ENCODE measurements at regions not wholly inside any gene's neighbourhood (a gene's known extent, or its start where the extent isn't known, plus 50 kb on each side); places are given as distances from the start of the nearest gene placed in this dataset.

- Histone ChIP-seq H3K4me1 (no peaks in the 10 kb centered on the region), H3K4me3 (no peak overlapping the region), H3K27ac (no peak overlapping the region), H3K36me3 (replicated peaks in 1 of 2; ENCODE audit: insufficient read depth in 1 of 2, low read depth in 2 of 2) (no peaks in the 10 kb centered on the region), H3K9me3 (no peaks in the 10 kb centered on the region), H3K27me3 (no peaks in the 10 kb centered on the region)
- DNase-seq, result no peak
- 39 to 51% methylated on average over 3 of the region's 3 CpGs for WGBS, 2 donors
- no peak for ATAC-seq
- intact Hi-C loops (cut with DNase I), result no loop called here
- TF ChIP-seq POLR2A (IDR thresholded peaks at IDR 0.05), result no peak
- TF ChIP-seq, protein P1, sequence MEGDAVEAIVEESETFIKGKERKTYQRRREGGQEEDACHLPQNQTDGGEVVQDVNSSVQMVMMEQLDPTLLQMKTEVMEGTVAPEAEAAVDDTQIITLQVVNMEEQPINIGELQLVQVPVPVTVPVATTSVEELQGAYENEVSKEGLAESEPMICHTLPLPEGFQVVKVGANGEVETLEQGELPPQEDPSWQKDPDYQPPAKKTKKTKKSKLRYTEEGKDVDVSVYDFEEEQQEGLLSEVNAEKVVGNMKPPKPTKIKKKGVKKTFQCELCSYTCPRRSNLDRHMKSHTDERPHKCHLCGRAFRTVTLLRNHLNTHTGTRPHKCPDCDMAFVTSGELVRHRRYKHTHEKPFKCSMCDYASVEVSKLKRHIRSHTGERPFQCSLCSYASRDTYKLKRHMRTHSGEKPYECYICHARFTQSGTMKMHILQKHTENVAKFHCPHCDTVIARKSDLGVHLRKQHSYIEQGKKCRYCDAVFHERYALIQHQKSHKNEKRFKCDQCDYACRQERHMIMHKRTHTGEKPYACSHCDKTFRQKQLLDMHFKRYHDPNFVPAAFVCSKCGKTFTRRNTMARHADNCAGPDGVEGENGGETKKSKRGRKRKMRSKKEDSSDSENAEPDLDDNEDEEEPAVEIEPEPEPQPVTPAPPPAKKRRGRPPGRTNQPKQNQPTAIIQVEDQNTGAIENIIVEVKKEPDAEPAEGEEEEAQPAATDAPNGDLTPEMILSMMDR (IDR thresholded peaks at IDR 0.05), result no peak
These were observed 596.0 kb upstream of the CDH11 start for GRCh38 chr16:65717846-65718245.

- no peak for ATAC-seq
- Histone ChIP-seq H3K36me3 (replicated peaks in 1 of 2; ENCODE audit: insufficient read depth in 1 of 2, low read depth in 2 of 2) (no peaks in the 10 kb centered on the region), H3K9me3 (no peaks in the 10 kb centered on the region), H3K27me3 (no peaks in the 10 kb centered on the region), H3K4me1 (no peaks in the 10 kb centered on the region), H3K27ac (no peak overlapping the region), H3K4me3 (no peak overlapping the region)
- intact Hi-C loops (cut with DNase I), result no loop called here
- 29 to 36% methylated on average over 8 of the region's 8 CpGs for WGBS, 2 donors
- no peak for DNase-seq
- TF ChIP-seq, protein P1 (IDR thresholded peaks at IDR 0.05), result no peak
- TF ChIP-seq POLR2A (IDR thresholded peaks at IDR 0.05), result no peak
These were observed 595.2 kb upstream of the CDH11 start for GRCh38 chr16:65716737-65717700.

DNA sequence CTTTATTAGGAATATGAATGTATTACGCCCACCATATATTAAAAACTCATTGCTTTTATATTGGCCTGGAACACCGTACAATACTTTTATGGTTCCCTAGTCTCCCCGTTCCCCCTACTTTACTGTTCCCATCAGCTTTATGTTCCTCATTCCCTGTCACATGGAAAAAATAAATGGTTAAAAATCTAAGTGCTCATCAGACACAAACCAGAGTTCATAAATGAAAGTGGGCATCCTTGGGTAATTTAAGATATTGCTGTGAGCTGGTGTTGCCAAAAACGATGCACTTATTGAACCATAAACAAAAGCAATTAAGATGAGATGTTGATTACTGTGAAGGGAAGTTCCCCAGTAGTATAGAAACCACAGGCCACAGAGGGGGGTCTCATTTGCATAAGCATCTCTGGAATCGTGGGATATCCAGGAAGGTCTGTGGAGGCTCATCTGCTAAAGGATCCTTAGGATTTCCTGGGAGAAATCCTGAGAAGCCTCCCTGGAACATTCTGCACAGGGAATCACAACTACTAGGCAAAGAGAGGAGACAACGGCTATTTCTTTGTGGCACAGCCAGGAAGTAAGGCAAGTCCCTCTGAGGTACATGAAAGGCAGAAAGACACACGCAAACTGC is 591.4 kb upstream of the CDH11 start:
- Histone ChIP-seq H3K36me3 (replicated peaks in 1 of 2; ENCODE audit: insufficient read depth in 1 of 2, low read depth in 2 of 2) (no peaks in the 10 kb centered on the region), H3K27ac (no peak overlapping the region), H3K4me1 (no peaks in the 10 kb centered on the region), H3K4me3 (no peak overlapping the region), H3K27me3 (no peaks in the 10 kb centered on the region), H3K9me3 (no peaks in the 10 kb centered on the region)
- TF ChIP-seq, protein P1 (IDR thresholded peaks at IDR 0.05), result no peak
- no peak for TF ChIP-seq POLR2A (IDR thresholded peaks at IDR 0.05)
- intact Hi-C loops (cut with DNase I), result no loop called here
- no peak for ATAC-seq
- DNase-seq, result no peak
- WGBS, 2 donors, result 42 to 47% methylated on average over 7 of the region's 7 CpGs

DNA sequence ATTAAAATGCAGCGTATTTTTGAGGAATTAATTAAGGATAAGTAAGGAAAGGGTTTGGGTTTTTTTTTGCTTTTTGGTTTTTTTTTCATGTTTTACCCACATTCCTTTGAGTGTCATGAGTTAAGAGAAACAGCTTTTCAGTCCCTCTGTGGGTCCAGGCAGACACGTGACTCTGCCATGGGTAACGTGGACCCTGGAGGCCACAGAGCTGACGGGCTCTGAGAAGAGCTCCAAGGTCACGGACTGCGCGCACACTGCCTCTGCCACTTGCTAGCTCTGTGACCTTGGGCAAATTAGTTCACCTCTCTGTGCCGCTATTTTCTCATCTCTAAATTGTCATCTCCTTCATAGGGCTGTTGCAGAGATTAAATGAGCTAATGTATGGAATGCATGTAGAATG is 588.2 kb upstream of the CDH11 start:
- H3K9me3 ChIP-seq, result no peaks in the 10 kb centered on the region

More for the DNA sequence above, 588.2 kb upstream of the CDH11 start:
- Histone ChIP-seq H3K36me3 (replicated peaks in 1 of 2; ENCODE audit: insufficient read depth in 1 of 2, low read depth in 2 of 2) (no peaks in the 10 kb centered on the region), H3K4me3 (no peak overlapping the region), H3K27ac (no peak overlapping the region), H3K27me3 (no peaks in the 10 kb centered on the region), H3K4me1 (no peaks in the 10 kb centered on the region)
- TF ChIP-seq POLR2A (IDR thresholded peaks at IDR 0.05), result no peak
- TF ChIP-seq, protein P1 (IDR thresholded peaks at IDR 0.05), result no peak
- intact Hi-C loops (cut with DNase I), result no loop called here
- ATAC-seq (no peak), DNase-seq (no peak)
- 46 to 47% methylated on average over 8 of the region's 8 CpGs for WGBS, 2 donors
